ENCODE measurements at regions not wholly inside any gene's neighbourhood (a gene's known extent, or its start where the extent isn't known, plus 50 kb on each side); places are given as distances from the start of the nearest gene placed in this dataset.
"Not testable (repeated sequence)": the region's sequence is repeated elsewhere in the genome, so short reads cannot be mapped to it uniquely, and the experiment has no call there.

DNA sequence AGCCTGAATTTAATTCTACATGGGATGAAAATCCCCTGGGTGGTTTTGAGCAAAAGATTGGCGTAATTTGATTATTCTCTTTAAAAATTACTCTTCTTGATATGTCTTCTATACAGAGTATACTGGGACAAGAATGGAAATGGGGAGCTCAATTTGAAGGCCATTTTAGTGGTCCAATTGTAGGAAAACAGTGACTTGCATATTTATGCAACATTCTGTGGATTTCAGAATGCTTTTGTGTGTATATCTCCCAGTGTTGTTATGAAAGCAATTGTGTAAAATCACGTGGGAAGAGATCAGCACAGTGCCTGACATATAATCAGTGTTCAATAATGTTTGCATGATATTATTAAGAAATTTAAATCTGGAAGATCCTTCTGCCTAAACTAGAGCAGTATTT is 575.9 kb upstream of the PBX1 start:
- Histone ChIP-seq H3K79me2 (ENCODE audit: insufficient read depth) (no peaks in the 10 kb centered on the region), H3K4me3 (no peak overlapping the region), H2AFZ (no peak overlapping the region), H3K9me3 (ENCODE audit: low read depth) (no peaks in the 10 kb centered on the region), H3K27me3 (replicated peaks; ENCODE audit: insufficient read depth) (no peaks in the 10 kb centered on the region), H3K4me2 (ENCODE audit: unreplicated experiment) (no peak overlapping the region), H3K9ac (no peak overlapping the region), H3K9me2 (ENCODE audit: insufficient read depth) (no peaks in the 10 kb centered on the region), H4K20me1 (ENCODE audit: insufficient read depth) (no peaks in the 10 kb centered on the region), H3K4me1 (ENCODE audit: insufficient read depth) (no peaks in the 10 kb centered on the region), H3F3A (ENCODE audit: insufficient read depth) (no peaks in the 10 kb centered on the region), H3K36me3 (ENCODE audit: low read depth) (no peaks in the 10 kb centered on the region), H3K27ac (no peak overlapping the region)
- DNase-seq, result no peak
- no peak for TF ChIP-seq EZH2 (IDR thresholded peaks at IDR 0.05; ENCODE audit: insufficient read depth, poor library complexity, severe bottlenecking)
- in situ Hi-C loops (cut with MboI), result no loop called here
- 29 to 30% methylated on average over 2 of the region's 2 CpGs for WGBS, 2 experiments (ENCODE audit: low coverage in 1 of 2, low lambda C conversion rate in 2 of 2, missing lambda C conversion rate in 2 of 2)

DNA sequence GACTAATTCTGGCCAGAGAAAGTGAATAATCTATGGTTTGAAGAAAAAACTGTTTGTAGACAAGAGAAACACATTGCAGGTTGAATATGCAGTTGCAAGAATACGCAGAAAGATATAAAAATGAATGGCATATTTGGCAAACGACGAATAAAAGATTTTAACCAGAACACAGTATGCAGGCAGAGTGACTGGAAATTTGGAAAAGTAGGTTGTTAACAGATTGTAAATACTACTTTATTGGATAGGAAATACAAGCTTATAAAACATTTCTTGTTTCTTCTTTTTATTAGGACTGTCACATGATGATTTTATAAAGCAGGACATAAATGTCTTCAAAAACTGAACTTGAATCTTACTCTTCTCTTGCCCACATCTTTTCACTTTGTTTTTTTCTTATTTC is 573.3 kb upstream of the PBX1 start:
- Histone ChIP-seq H4K20me1 (ENCODE audit: insufficient read depth) (no peaks in the 10 kb centered on the region), H3K4me3 (no peak overlapping the region), H3F3A (ENCODE audit: insufficient read depth) (no peaks in the 10 kb centered on the region), H3K36me3 (ENCODE audit: low read depth) (no peaks in the 10 kb centered on the region), H3K4me2 (ENCODE audit: unreplicated experiment) (no peak overlapping the region), H2AFZ (no peak overlapping the region), H3K27me3 (replicated peaks; ENCODE audit: insufficient read depth) (no peaks in the 10 kb centered on the region), H3K9ac (no peak overlapping the region), H3K9me3 (ENCODE audit: low read depth) (no peaks in the 10 kb centered on the region), H3K9me2 (ENCODE audit: insufficient read depth) (no peaks in the 10 kb centered on the region), H3K27ac (no peak overlapping the region), H3K4me1 (ENCODE audit: insufficient read depth) (no peaks in the 10 kb centered on the region), H3K79me2 (ENCODE audit: insufficient read depth) (no peaks in the 10 kb centered on the region)
- no peak for TF ChIP-seq EZH2phosphoT487 (IDR thresholded peaks at IDR 0.05; ENCODE audit: insufficient read depth, low read depth)
- no peak for TF ChIP-seq EZH2 (IDR thresholded peaks at IDR 0.05; ENCODE audit: insufficient read depth, poor library complexity, severe bottlenecking)
- no peak for DNase-seq
- in situ Hi-C loops (cut with MboI), result no loop called here
- WGBS, 2 experiments (ENCODE audit: low coverage in 1 of 2, low lambda C conversion rate in 2 of 2, missing lambda C conversion rate in 2 of 2), result 23 to 27% methylated on average over 3 of the region's 3 CpGs

DNA sequence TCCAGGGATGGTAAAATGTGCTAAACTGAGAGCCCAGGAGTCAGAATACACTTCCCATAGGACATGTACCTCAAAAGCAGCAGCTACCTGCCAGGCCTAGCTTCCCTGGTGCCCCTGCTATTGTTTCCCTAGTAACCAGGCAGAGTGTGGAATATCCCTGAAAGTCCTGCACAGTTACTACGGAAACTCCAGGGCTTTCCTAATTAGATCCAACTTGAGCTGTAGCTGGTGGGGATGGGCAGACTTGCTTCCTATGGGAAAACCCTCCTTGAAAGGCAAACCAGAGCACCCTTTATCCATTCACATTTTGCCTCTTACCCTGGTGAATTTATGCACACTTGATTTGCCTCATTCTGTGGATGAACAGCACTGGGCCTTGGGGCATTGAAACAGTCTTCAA is 559.9 kb upstream of the PBX1 start:
- no peak overlapping the region for H3K4me3 ChIP-seq
- TF ChIP-seq EZH2phosphoT487 (IDR thresholded peaks at IDR 0.05; ENCODE audit: insufficient read depth, low read depth) (no peak), EZH2 (IDR thresholded peaks at IDR 0.05; ENCODE audit: insufficient read depth, poor library complexity, severe bottlenecking) (no peak)
- H3F3A ChIP-seq (ENCODE audit: insufficient read depth), result no peaks in the 10 kb centered on the region
- H3K79me2 ChIP-seq (ENCODE audit: insufficient read depth), result no peaks in the 10 kb centered on the region
- no peaks in the 10 kb centered on the region for H4K20me1 ChIP-seq (ENCODE audit: insufficient read depth)
- H3K4me2 ChIP-seq (ENCODE audit: unreplicated experiment), result no peak overlapping the region
- no peaks in the 10 kb centered on the region for H3K27me3 ChIP-seq (replicated peaks; ENCODE audit: insufficient read depth)
- H3K9me2 ChIP-seq (ENCODE audit: insufficient read depth), result no peaks in the 10 kb centered on the region
- no peak overlapping the region for H3K9ac ChIP-seq
- no peak for DNase-seq
- 31 to 35% methylated on average over 1 of the region's 1 CpG for WGBS, 2 experiments (ENCODE audit: low coverage in 1 of 2, low lambda C conversion rate in 2 of 2, missing lambda C conversion rate in 2 of 2)
- H3K4me1 ChIP-seq (ENCODE audit: insufficient read depth), result no peaks in the 10 kb centered on the region
- H3K27ac ChIP-seq, result no peak overlapping the region
- no peak overlapping the region for H2AFZ ChIP-seq
- no peaks in the 10 kb centered on the region for H3K36me3 ChIP-seq (ENCODE audit: low read depth)
- no peaks in the 10 kb centered on the region for H3K9me3 ChIP-seq (ENCODE audit: low read depth)
- in situ Hi-C loops (cut with MboI), result no loop called here

DNA sequence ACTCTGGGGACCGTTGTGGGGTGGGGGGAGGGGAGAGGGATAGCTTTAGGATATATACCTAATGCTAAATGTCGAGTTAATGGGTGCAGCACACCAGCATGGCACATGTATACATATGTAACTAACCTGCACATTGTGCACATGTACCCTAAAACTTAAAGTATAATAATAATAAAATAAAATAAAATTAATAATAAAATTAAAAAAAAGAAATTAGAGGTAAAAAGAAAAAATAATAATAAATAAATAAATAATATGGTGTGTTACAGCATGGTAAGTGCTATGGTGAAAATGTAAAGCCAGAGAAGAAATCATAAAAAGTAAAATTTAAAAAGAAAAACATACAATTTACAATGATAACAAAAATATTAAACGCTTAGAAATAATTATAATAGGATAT is 552.8 kb upstream of the PBX1 start:
- H3K4me3 ChIP-seq; H3K9me2 ChIP-seq (ENCODE audit: insufficient read depth); H3K9me3 ChIP-seq (ENCODE audit: low read depth); H3F3A ChIP-seq (ENCODE audit: insufficient read depth); H2AFZ ChIP-seq; H4K20me1 ChIP-seq (ENCODE audit: insufficient read depth); H3K79me2 ChIP-seq (ENCODE audit: insufficient read depth); H3K27ac ChIP-seq; H3K9ac ChIP-seq; in situ Hi-C loops (cut with MboI); H3K27me3 ChIP-seq (replicated peaks; ENCODE audit: insufficient read depth); H3K4me2 ChIP-seq (ENCODE audit: unreplicated experiment); DNase-seq; H3K36me3 ChIP-seq (ENCODE audit: low read depth); H3K4me1 ChIP-seq (ENCODE audit: insufficient read depth): not testable (repeated sequence)
- 41 to 70% methylated on average over 1 to 3 of the region's 3 CpGs for WGBS, 2 experiments (ENCODE audit: low coverage in 1 of 2, low lambda C conversion rate in 2 of 2, missing lambda C conversion rate in 2 of 2)

DNA sequence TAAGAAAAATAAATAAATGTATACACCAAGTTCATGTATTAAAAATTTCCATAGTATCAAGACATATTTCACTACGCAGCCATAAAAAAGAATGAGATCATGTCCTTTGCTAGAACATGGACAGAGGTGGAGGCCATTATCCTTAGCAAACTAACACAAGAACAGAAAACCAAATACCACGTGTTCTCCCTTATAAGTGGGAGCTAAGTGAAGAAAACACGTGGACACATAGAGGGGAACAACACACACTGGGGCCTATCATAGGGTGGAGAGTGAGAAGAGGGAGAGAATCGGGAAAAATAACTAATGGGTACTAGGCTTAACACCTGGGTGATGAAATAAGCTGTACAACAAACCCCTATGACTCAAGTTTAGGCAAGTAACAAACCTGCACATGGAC is 552.4 kb upstream of the PBX1 start:
- Histone ChIP-seq H3K9ac (no peak overlapping the region), H3K79me2 (ENCODE audit: insufficient read depth) (no peaks in the 10 kb centered on the region), H3K27ac (no peak overlapping the region), H4K20me1 (ENCODE audit: insufficient read depth) (no peaks in the 10 kb centered on the region), H3K36me3 (ENCODE audit: low read depth) (no peaks in the 10 kb centered on the region), H3F3A (ENCODE audit: insufficient read depth) (no peaks in the 10 kb centered on the region), H3K9me2 (ENCODE audit: insufficient read depth) (no peaks in the 10 kb centered on the region), H3K9me3 (ENCODE audit: low read depth) (no peaks in the 10 kb centered on the region), H3K4me3 (no peak overlapping the region), H3K4me2 (ENCODE audit: unreplicated experiment) (no peak overlapping the region), H3K4me1 (ENCODE audit: insufficient read depth) (no peaks in the 10 kb centered on the region), H2AFZ (no peak overlapping the region), H3K27me3 (replicated peaks; ENCODE audit: insufficient read depth) (no peaks in the 10 kb centered on the region)
- in situ Hi-C loops (cut with MboI), result no loop called here
- TF ChIP-seq EZH2phosphoT487 (IDR thresholded peaks at IDR 0.05; ENCODE audit: insufficient read depth, low read depth) (no peak), EZH2 (IDR thresholded peaks at IDR 0.05; ENCODE audit: insufficient read depth, poor library complexity, severe bottlenecking) (no peak)
- no peak for DNase-seq
- 58 to 59% methylated on average over 4 of the region's 4 CpGs for WGBS, 2 experiments (ENCODE audit: low coverage in 1 of 2, low lambda C conversion rate in 2 of 2, missing lambda C conversion rate in 2 of 2)
